ENCODE measurements at regions not wholly inside any gene's neighbourhood (a gene's known extent, or its start where the extent isn't known, plus 50 kb on each side); places are given as distances from the start of the nearest gene placed in this dataset.
A peak's percentile ranks its signal among the peaks of the same experiment; 100 is the strongest.

DNA sequence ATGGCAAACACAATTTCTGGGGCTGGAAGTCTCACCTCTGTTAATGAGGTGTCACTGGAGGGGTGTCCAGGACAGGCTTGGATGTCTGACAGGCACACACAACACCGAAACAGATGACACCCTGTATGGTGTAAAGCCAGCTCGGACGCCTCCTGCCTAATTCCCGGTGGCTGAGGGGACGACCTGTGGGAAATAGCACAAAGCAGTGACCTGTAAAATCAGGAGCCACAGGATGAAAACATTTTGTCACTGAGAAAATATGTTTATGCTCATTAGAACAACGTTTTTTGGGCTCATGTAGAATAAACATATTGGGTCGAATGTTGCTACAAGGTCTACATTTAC is 285.0 kb upstream of the RTL1 start:
- intact Hi-C loops (cut with DNase I): no loop called here
- H3K27ac ChIP-seq (replicated peaks in 1 of 4): no peak overlapping the region
- peaks cover 0 to 1% (median 0%) of the 10 kb centered on the region in 4 donors for H3K27me3 ChIP-seq
- no peak overlapping the region for H3K4me3 ChIP-seq
- no peaks in the 10 kb centered on the region for H3K4me1 ChIP-seq
- no peaks in the 10 kb centered on the region for H3K9me3 ChIP-seq
- DNase-seq (ENCODE audit: extremely low spot score): peak; percentile 87
- H3K36me3 ChIP-seq: no peaks in the 10 kb centered on the region
- TF ChIP-seq POLR2A (IDR thresholded peaks at IDR 0.05; ENCODE audit: low read depth) (no peak), EP300 (IDR thresholded peaks at IDR 0.05) (no peak), POLR2AphosphoS5 (IDR thresholded peaks at IDR 0.05) (no peak)
- 79% methylated on average over 7 of the region's 7 CpGs for WGBS

DNA sequence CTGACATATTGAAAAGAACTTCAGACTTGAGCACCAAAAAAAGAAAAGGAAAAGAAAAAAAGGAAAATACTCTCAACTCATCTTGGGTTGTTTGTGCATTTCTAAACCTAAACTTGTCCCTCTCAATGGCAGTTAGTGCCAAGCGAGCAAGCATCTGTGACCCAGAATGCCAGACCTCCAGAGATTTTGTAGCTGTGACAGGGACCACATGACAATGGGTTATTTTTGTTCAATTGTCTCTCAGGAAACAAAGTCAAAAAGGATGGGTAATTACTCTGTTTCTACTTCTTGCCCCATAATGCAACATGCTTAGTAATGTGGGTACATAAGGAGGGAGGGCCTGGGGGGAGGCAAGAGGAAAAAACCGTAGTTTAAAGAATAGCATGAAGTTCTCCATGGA is 285.7 kb upstream of the RTL1 start:
- whole genome bisulfite sequencing: 58% methylated on average over 2 of the region's 2 CpGs
- no peaks in the 10 kb centered on the region for H3K4me1 ChIP-seq
- intact Hi-C loops (cut with DNase I): no loop called here
- TF ChIP-seq POLR2AphosphoS5 (IDR thresholded peaks at IDR 0.05) (no peak), EP300 (IDR thresholded peaks at IDR 0.05) (no peak), POLR2A (IDR thresholded peaks at IDR 0.05; ENCODE audit: low read depth) (no peak)
- TF ChIP-seq, protein P1, sequence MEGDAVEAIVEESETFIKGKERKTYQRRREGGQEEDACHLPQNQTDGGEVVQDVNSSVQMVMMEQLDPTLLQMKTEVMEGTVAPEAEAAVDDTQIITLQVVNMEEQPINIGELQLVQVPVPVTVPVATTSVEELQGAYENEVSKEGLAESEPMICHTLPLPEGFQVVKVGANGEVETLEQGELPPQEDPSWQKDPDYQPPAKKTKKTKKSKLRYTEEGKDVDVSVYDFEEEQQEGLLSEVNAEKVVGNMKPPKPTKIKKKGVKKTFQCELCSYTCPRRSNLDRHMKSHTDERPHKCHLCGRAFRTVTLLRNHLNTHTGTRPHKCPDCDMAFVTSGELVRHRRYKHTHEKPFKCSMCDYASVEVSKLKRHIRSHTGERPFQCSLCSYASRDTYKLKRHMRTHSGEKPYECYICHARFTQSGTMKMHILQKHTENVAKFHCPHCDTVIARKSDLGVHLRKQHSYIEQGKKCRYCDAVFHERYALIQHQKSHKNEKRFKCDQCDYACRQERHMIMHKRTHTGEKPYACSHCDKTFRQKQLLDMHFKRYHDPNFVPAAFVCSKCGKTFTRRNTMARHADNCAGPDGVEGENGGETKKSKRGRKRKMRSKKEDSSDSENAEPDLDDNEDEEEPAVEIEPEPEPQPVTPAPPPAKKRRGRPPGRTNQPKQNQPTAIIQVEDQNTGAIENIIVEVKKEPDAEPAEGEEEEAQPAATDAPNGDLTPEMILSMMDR (IDR thresholded peaks at IDR 0.05): no peak
- no peak overlapping the region for H3K4me3 ChIP-seq
- peak; percentile 50 for DNase-seq (ENCODE audit: extremely low spot score)
- no peaks in the 10 kb centered on the region for H3K36me3 ChIP-seq
- H3K27me3 ChIP-seq: no peaks in the 10 kb centered on the region
- no peak overlapping the region for H3K27ac ChIP-seq (replicated peaks in 1 of 4)
- H3K9me3 ChIP-seq: no peaks in the 10 kb centered on the region

DNA sequence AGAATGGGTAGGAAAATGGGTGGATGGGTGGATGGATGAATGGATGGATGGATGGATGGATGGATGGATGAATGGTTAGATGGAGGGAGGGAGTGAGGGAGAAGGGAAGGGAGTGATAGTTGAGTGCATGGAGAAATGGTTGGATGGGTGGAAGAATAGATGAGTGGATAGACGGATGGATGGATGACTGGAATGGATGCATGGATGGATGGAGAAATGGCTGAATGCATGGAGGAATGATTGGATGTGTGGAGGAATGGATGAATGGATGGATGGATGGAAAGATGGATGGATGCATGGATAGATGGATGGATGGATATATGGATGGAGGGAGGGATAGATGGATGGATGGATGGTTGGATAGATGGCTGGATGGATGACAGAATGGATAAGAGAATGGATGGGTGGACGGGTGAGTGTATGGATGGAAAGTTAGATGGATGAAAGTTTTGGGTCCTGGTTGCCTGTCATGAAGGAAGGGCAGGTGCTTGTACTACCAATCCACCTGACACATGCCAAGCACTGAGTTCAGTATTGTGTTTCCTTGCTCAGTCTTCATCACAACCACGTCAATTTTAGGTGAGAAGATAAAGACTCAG is 286.5 kb upstream of the RTL1 start:
- H3K4me1 ChIP-seq: peaks cover 0 to 2% (median 0%) of the 10 kb centered on the region in 4 donors
- H3K4me3 ChIP-seq: no peak overlapping the region
- TF ChIP-seq EP300 (IDR thresholded peaks at IDR 0.05): no peak
- intact Hi-C loops (cut with DNase I): no loop called here
- H3K27ac ChIP-seq (replicated peaks in 1 of 4): no peak overlapping the region
- WGBS: 83% methylated on average over 3 of the region's 3 CpGs
- no peaks in the 10 kb centered on the region for H3K9me3 ChIP-seq
- H3K27me3 ChIP-seq: no peaks in the 10 kb centered on the region
- no peaks in the 10 kb centered on the region for H3K36me3 ChIP-seq
- no peak for DNase-seq (ENCODE audit: extremely low spot score)

GRCh38 chr14:101191101-101191720 is 287.7 kb upstream of the RTL1 start:
- Histone ChIP-seq H3K36me3 (no peaks in the 10 kb centered on the region), H3K27me3 (no peaks in the 10 kb centered on the region), H3K9me3 (no peaks in the 10 kb centered on the region), H3K27ac (replicated peaks in 1 of 4) (no peak overlapping the region), H3K4me3 (no peak overlapping the region), H3K4me1 (peaks cover 0 to 12% (median 9%) of the 10 kb centered on the region in 4 donors)
- TF ChIP-seq EP300 (IDR thresholded peaks at IDR 0.05) (no peak), POLR2A (IDR thresholded peaks at IDR 0.05; ENCODE audit: low read depth) (no peak), POLR2AphosphoS5 (IDR thresholded peaks at IDR 0.05) (no peak)
- TF ChIP-seq, protein P1 (IDR thresholded peaks at IDR 0.05): no peak
- WGBS: 86% methylated on average over 6 of the region's 6 CpGs
- DNase-seq (ENCODE audit: extremely low spot score): peak; percentile 86
- intact Hi-C loops (cut with DNase I): no loop called here

- no peak overlapping the region for H3K4me3 ChIP-seq
- 91% methylated on average over 15 of the region's 15 CpGs for WGBS
- H3K27ac ChIP-seq (replicated peaks in 1 of 4): no peak overlapping the region
- H3K4me1 ChIP-seq: peaks cover 0 to 19% (median 9%) of the 10 kb centered on the region in 4 donors
- H3K9me3 ChIP-seq: no peaks in the 10 kb centered on the region
- TF ChIP-seq POLR2AphosphoS5 (IDR thresholded peaks at IDR 0.05): no peak
- TF ChIP-seq, protein P1 (IDR thresholded peaks at IDR 0.05): no peak
- TF ChIP-seq EP300 (IDR thresholded peaks at IDR 0.05): no peak
- TF ChIP-seq POLR2A (IDR thresholded peaks at IDR 0.05; ENCODE audit: low read depth): no peak
- H3K27me3 ChIP-seq: no peaks in the 10 kb centered on the region
- no peaks in the 10 kb centered on the region for H3K36me3 ChIP-seq
- intact Hi-C loops (cut with DNase I): no loop called here
- peak; percentile 90 for DNase-seq (ENCODE audit: extremely low spot score)
These were observed 288.5 kb upstream of the RTL1 start for GRCh38 chr14:101191721-101192660.
